ENCODE measurements at regions not wholly inside any gene's neighbourhood (a gene's known extent, or its start where the extent isn't known, plus 50 kb on each side); places are given as distances from the start of the nearest gene placed in this dataset.
"Not testable (repeated sequence)": the region's sequence is repeated elsewhere in the genome, so short reads cannot be mapped to it uniquely, and the experiment has no call there.

GRCh38 chr18:59847491-59847846 is 52.3 kb upstream of the PMAIP1 start:
- TF ChIP-seq POLR2A, CTCF (IDR thresholded peaks at IDR 0.05): not testable (repeated sequence)
